ENCODE measurements at regions not wholly inside any gene's neighbourhood (a gene's known extent, or its start where the extent isn't known, plus 50 kb on each side); places are given as distances from the start of the nearest gene placed in this dataset.

GRCh38 chr3:177250151-177250550 is 52.9 kb upstream of the TBL1XR1 start:
- TF ChIP-seq CTCF (IDR thresholded peaks at IDR 0.05; ENCODE audit: extremely low read depth in 1 of 2, insufficient read depth in 1 of 2, low read depth in 1 of 2, low read length in 2 of 2) (no peak), EZH2 (IDR thresholded peaks at IDR 0.05; ENCODE audit: borderline replicate concordance, low read depth, low read length, severe bottlenecking) (no peak), FOS (IDR thresholded peaks at IDR 0.05; ENCODE audit: borderline replicate concordance, insufficient read depth, low read length) (no peak), MYC (IDR thresholded peaks at IDR 0.05; ENCODE audit: low read depth, low read length) (no peak), POLR2A (IDR thresholded peaks at IDR 0.05; ENCODE audit: low read depth, low read length) (no peak), POLR2AphosphoS5 (IDR thresholded peaks at IDR 0.05; ENCODE audit: insufficient read depth, low read depth, low read length) (no peak), MAX (IDR thresholded peaks at IDR 0.05; ENCODE audit: insufficient read depth, insufficient read length) (no peak)
